ENCODE measurements at regions not wholly inside any gene's neighbourhood (a gene's known extent, or its start where the extent isn't known, plus 50 kb on each side); places are given as distances from the start of the nearest gene placed in this dataset.
"Not testable (repeated sequence)": the region's sequence is repeated elsewhere in the genome, so short reads cannot be mapped to it uniquely, and the experiment has no call there.

DNA sequence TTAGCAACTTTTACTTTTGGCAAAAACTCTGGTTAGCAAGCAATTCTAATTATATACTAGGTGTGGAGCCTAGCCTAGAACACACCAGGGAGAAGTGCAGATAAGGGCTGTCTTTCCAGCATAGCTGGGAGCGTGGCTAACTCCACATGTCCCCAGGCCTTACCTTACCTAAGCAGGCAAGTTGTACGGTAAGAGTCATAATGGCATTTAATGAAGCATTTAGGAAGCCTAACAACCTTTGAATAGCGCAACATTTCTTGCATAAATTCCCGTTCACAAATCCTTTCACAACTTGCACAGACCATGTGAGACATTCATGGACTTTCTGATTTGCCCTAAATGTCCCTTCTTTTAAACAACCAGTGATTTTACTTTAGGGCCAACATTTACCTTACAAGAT is 917.4 kb upstream of the ACO1 start:
- DNase-seq = no peak

DNA sequence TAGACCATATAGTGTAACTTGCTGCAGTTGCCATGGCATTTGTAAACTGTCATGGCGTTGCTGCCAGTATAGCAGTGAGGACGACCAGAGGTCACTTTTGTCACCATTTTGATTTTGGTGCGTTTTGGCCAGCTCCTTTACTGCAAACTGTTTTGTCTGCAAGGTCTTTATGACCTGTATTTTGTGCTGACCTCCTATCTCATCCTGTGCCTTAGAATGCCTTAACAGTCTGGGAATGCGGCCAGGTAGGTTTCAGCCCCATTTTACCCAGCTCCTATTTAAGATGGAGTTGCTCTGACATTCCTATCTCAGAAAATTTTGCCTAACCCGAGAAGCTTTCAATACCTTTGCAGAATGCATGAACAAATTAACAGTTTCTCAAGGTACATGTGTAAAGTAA is 914.4 kb upstream of the ACO1 start:
- no peak for DNase-seq

DNA sequence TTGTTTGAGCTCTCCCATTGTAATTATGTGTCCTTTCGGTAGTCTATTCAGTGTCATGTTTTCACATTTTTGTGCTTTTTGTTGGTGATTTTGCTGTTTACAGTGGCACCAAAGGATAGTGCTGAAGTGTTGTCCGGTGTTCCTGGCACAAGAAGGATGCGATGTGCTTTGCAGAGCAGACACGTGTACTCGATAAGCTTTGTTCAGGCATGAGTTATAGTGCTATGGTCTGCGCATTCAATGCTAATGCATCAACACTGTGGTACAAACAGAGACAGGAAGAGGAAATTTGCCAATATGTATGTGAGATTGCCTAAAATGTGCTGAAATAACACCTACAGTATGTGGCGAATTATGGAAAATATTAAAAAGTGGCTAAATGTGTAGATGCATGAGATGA is 913.4 kb upstream of the ACO1 start:
- DNase-seq = no peak

DNA sequence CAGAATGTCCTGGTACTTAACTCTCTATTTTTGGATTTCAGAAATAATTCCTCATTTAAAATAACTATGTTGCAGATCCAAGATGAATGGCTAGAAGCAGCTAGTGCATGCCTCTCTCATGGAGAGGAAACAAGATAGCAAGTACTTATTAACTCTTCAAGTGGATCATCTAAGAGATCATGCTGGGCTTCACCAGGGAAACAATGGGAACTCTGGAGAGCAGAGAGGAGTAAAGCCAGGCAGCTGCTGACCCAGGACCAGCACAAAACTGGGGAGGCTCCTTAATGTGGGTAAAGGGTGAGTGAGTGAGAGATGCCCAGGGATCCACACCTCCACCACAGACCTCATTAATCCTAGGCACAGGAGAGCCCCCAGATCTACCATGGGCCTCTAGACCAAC is 897.8 kb upstream of the ACO1 start:
- no peak for DNase-seq

DNA sequence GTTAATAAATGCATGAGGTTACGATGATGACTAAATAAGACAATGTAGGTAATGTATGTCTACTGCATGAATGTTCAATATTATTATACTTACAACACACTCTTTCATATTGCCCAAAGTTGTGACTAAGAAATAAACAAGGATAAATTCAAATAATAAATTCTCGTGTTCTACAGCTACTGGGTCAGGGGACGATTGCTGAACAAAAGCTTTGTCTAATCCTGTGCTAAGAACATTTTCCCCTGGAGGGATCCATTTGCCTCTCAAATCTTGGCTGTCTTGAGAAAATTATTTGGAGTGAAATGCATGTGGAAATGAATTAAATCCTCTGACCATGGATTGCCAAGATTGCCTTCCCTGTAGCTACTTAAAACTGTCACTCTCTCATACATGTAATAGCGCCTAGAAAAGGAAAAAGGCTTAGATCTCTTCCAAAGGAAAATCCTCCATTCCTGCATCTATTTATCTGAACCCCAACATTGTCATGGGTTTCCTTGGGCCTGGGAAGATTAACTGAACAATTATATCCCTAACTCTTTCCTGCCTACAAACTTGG is 893.8 kb upstream of the ACO1 start:
- DNase-seq = no peak

DNA sequence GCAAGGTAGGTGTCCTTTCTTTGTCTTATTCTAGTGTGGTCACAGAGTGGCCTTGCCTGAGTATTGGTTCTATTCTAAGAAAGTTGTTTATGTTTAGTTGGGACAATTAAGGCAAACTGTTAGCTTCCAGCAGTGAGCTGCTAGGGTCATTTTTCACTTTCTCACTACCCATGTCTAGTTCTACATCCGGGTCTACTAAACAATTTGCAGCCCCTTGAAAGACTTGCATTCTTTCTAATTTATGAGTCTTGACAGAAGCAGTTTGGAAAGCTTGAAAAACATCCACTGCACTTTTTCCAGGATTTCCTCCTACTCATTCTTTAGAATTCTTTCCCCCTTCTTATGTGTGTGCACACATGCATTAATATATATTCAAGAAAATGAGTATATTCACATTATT is 892.2 kb upstream of the ACO1 start:
- DNase-seq = no peak

DNA sequence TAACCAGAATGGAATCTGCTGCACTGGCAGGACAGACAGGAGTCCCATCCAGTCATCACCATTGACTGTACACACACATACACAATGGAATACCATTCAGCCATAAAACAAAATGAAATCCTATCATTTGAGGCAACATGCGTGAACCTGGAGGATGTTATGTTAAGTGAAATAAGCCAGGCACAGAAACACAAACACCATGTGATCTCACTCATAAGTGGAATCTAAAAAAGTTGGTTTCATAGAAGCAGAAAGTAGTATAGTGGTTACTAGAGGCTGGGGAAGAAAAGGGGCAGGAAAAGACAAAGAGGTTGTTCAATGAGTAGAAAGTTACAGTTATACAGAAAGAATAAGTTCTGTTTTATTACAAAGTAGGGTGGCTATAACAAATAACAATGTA is 884.0 kb upstream of the ACO1 start:
- DNase-seq = no peak

DNA sequence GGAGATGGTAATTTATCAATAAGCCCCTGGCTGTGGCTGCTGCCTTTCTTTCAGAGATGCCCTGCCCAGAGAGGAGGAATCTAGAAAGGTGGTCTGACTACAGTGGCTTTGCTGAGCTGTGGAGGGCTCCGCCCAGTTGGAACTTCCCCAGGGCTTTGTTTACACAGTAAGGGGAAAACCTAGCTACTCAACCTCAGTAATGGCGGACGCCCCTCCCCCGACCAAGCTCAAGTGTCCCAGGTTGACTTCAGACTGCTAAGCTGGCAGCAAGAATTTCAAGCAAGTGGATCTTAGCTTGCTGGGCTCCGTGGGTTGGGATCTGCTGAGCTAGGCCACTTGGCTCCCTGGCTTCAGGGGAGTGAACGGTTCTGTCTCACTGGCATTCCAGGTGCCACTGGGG is 865.4 kb upstream of the ACO1 start:
- no peak for DNase-seq

DNA sequence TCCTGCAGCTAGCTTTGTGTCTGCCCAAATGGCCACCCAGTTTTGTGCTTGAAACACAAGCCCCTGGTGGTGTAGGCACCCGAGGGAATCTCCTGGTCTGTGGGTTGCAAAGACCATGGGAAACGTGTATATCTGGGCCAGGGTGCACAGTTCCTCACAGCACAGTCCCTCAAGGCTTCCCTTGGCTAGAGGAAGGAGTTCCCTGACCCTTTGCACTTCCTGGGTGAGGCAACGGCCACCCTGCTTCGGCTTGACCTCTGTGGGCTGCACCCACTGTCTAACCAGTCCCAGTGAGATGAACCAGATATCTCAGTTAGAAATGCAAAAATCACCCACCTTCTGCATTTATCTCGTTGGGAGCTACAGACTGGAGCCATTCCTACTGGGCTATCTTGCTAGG is 865.0 kb upstream of the ACO1 start:
- DNase-seq = no peak

DNA sequence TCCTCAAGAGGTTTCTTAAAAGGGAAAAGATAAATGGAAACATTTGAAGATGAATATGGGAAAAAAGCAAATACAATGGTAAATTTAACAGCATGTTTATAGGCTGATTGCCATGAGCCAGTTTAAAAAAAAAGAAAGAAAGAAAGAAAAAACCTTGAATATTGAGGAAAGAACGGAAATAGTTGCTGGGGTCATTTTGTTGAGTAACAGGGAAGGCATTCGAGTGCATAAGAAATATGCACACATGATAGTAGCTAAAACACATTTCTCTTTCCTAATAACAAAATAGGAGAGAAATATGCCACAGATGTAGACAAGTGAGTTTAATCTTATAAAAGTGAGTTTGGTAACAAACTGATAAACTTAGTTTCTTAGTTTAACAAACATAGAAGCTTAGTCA is 864.6 kb upstream of the ACO1 start:
- DNase-seq = no peak

DNA sequence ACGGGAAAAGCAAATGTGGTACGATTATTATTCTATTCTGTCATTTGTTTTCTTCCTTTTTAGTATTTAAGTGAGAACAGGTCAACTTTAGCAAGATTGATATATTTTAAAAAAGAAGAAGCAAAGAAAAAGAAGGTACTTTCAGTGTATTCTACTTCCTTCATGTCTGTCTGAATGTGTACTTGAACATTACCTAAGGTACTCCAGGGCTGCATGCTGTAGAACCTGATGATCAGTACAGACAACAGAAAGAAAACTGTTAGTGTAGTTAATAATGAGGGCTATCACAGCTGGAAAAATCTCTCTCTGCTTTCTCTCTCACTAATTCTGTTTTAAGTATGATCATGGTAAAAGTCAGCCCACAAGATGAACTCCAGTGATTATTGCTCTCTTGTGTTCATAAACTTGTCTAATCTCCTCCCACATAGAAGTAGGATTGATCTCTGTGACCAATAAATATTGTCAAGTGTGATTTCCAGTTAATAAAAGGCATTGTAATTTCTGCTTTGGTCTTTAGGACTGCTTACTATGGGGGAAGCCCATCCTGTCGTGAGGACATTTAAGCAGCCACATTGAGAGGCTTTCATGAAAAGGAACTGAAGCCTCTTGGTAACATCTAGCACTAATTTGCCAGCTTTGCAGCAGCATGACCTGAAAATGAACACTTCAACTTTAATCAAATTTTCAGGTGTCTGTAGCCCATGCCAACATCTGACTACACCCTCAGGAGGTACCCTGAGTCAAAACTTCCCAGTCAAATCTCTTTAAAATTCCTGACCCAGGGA is 864.0 kb upstream of the ACO1 start:
- DNase-seq = no peak

DNA sequence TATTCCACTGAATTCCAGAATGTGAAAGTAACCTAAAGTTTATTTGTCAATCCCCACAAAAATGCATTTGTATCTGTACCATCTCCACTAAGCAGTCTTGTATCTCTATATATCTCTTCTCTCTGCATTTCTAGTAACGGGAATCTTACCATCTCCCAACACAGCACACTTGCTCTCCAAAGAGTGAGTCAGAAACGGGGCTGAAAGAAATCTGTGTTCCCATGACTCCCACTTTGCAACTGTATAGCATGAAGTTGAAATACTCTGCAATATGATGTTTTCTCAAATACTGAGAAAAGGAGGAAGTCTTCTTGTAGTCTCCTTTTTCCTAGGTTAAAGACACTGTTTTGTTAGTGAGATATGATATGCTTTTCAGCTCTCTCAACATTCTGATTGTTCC is 848.8 kb upstream of the ACO1 start:
- DNase-seq = no peak

DNA sequence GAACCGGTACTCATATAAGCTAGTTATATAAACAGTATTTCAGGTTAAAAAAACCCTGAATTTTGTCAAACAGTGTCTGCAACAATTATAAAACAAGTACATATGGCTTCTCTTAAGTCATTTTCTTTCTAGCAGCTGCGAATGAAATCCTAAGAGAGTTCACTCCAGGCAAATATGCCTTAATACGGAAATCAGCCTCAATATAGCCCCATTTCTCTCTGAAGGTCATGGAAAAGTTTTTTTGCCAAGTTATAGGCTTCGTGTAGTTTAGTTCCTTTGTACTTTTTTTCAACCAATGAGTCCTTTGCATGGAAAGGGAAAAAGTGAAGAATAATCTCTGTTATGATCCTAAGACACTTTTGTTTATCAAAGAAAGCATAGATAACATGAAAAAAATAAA is 848.0 kb upstream of the ACO1 start:
- DNase-seq = no peak

DNA sequence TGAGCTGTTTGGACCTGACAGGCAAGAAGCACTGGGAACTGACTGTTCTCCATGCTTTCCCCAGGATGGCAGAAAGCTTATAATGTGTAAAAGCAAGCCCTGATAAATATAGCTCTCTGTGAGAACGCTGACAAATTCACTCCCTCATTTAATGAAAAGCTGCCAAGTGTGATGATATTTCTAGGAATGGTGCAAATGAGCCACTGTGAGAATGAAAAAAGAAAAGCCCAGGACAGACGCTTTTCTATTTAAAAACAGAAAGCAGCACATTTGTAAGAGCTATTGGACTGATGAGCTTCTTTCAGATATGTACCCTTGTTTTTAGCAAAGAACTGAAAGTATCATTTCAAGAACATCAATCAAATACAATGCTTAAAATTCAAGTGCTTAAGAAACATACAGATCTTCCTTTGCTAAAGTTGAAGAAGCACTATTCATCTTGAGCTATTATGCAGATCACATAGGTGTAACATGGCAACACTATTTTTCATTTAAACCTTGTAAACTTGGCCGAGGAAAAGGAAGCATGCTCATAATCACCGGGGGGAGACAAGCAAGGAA is 842.6 kb upstream of the ACO1 start:
- DNase-seq = no peak

DNA sequence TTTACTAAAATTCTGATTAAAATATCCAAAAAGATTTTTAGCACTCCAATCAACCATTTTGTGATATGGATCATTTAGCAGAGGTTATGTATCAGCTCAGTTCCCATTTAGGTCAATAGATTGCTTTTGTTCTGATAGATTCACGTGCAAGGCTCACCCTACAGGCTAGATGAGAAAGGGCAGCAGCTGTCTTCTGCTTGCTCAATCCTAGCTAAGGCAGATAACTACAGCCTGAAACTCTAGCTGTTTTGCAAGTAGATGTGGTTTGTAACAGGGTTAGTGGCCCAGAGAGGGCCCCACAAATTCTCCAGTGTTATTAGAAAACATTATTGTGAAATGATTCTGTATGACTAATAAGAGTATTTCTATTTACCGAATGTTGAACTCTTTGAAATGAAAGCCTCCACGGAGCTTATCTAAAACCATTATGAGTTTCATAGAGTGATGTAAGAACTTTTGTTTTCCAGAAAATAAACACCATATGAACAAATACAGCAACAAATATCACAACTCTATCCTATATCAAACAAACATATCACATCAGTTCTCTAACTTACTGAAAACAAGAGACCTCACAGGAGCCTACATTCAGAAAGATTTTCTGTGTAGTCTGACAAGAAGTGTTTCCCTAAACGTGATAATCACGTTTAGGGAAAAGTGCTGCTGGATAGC is 841.9 kb upstream of the ACO1 start:
- no peak for DNase-seq

DNA sequence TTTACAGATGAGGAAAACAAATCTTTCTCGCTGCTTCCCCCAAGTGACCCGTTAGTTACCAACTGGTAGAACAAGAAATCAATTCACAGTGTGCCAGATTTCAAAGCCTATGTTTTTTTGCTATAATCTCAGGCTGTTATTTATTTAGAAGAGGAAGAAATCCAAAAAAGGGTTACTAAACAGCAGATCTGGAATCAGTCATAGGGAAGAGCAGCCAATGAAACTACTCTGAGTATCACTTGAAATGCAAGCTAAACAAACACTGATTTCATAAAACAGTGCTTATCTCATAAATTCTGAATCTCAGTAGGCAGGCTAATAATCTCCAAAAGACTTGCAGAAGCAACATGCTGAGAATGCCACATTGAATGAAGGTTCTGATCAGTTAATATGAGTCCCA is 829.5 kb upstream of the ACO1 start:
- no peak for DNase-seq

DNA sequence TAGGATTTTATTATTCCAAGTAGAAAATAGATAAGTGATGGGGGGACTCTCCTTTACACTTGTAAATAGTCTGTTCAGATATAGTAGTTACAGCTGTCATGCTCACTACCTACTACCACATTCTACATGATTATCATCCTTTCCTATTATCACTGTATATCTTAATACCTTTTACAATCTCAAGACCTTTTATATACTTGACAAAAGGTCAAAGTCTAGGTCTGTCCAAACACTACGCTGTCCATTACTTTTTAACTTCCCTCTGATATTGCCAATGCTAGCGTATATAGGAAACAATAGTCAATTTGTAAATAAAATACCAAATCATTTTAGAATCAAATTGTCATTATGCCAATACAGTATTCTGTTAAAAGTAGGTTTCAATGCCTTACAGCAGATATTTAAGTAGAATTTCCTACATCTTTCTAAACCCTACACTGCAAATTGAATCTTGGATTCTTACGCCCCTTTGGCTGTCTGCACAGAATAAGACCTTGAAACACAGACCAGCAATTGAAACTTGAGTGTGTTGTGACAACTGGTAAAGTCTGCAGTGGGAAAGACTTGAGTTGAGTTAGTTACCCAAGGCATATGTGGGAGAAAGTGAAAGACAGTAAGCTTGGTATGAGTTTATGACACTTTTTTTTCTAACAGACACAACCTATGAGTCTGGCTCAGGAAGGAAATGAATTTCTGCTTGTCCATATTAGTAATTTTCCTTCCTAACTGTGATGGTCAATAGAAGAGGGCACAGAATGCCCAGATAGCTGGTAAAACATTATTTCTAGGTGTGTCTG is 827.6 kb upstream of the ACO1 start:
- DNase-seq = no peak

DNA sequence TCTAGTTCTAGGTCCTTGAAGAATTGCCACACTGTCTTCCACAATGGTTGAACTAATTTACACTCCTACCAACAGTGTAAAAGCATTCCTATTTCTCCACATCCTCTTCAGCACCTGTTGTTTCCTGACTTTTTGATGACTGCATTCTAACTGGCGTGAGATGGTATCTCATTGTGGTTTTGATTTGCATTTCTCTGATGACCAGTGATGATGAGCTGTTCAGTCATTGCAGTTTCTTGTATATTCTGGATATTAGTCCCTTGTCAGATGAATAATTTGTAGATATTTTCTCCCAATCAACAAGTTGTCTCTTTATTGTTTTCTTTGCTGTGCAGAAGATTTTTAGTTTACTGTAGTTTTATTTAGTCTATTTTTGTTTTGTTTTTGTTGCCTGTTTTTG is 812.3 kb upstream of the ACO1 start:
- DNase-seq = not testable (repeated sequence)

DNA sequence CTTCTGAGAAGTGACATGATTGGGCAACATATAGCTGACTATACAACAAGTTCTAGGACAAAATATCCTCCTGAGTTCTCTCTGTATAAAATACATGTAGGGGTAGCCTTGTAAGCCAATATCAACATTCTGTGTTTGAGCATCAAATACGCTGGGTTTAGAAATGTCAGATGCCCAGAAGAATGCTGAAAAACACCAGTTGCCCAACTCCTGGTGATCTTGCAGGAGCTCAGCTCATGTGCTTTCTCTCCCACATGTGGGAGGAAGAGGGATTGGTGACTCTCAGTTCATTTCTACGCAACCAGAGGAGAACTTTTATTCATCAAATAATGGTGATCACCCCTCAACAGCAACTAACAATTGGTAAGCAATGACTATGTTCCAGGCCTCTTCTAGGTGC is 810.9 kb upstream of the ACO1 start:
- no peak for DNase-seq

DNA sequence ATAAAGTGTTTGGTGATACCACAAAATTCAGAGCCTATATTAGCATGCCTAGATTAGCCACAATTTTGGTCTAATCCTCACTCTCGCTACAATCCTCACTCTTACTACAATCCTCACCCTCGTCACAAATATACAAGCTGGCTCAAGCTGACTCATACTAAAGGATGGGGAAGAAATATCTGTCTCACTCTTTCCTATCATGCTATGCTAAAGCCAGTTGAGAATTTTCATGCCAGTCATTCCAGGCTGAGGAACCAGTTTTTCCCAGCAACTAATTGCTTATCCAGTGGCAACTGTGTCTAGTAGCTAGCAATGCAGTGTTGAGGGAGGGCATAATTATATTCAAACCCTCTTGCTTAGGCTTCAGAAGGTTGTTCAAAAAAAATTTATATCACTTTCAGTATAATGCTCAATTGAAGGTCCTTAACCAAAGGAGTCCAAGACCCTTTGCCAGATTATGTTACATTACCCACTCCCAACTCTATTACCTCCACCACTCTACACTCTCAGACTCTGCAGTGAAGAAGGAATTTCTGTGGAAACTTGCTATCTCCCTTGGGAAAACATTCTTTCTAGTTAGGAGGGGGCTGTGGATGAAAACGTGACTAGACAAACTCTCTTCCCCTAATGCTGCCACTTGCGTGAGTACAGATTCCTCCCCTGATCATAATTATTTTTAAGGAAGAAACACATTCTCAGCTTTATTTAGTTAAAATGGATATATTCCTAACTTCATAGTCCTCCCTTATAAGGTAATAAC is 810.3 kb upstream of the ACO1 start:
- DNase-seq = no peak

DNA sequence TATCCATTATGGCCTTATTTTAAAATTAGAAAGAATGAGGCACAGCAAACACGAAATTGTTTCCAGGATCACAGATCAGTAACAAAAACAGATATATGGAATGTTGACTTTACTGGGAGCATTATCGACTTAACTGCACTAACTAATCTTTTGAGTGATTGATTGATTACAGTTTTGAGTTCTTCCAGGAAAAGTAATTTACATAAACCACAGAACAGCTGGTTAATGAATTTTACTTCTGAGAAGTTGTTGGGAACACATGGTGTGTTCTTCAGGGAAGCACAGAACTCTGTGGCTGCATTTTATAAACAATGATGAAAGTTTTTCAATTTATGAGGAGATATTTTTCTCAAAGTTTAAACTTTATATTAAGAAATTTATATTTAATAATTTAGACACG is 802.4 kb upstream of the ACO1 start:
- DNase-seq = no peak

DNA sequence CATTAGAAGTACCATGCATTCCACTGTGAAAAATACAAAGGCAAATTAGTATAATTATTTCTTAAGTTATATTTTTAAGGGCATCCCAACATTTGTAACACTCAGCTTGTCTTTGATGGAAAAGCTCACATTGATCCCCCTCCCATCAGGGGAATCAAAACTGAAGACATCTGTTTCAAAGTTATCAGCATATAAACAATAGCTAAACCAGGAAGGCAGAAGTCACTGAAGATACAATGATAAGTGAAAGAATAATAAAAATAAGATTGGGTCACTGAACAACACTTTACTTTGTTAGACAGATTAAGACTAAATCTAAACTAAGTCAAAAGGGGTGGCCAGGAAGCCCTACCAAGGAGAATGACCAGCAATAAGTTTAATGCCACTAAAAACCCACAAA is 801.9 kb upstream of the ACO1 start:
- no peak for DNase-seq

DNA sequence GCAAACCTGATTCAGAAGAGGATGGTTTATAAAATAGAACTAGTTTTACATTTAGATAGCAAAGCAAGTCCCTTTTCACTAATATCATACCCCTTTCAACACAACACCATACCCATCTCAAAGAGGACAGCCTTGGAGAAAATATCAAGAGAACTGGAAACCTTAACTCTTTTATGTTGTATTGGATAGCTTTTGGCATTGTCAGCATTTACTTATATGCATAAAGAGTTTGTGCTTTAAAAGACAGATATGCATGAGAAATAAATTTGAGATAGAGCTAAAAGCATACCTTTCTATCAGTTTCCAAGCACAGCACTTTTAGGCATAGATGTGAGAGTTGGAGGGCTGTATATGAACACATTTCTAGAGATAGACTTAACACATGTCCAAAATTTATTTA is 799.3 kb upstream of the ACO1 start:
- DNase-seq = no peak
